Left renal pelvis (tissue), 4 donors: ENCODE measurements at regions not wholly inside any gene's neighbourhood (a gene's known extent, or its start where the extent isn't known, plus 50 kb on each side); places are given as distances from the start of the nearest gene placed in this dataset.
"Not testable (repeated sequence)": the region's sequence is repeated elsewhere in the genome, so short reads cannot be mapped to it uniquely, and the experiment has no call there.

Experiments used
- DNase-seq, 4 donors: peaks; one replicate each; pipeline ENCODE4 v3.0.0-alpha.2; 2013; ENCODE audit warnings: low read depth in 4 of 4, low spot score in 3 of 4

DNA sequence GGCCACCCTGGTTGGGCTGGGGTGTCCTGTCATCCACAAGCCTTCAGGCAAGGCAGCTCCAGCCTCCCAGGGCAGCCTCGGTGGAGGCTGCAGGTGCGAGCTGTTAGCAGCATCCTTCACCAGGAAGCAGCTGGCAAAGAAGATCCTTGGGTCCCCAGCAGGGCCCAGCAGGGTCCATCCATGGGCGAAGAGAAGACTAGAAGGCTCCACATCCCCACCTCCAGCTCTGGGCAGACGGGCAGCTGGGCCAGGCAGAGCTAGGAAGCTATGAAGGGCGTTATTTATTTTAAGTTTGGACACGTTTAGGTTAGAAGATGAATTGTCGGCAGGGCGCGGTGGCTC, 348.5 kb downstream of the TCERG1L start:
- no peak for DNase-seq

DNA sequence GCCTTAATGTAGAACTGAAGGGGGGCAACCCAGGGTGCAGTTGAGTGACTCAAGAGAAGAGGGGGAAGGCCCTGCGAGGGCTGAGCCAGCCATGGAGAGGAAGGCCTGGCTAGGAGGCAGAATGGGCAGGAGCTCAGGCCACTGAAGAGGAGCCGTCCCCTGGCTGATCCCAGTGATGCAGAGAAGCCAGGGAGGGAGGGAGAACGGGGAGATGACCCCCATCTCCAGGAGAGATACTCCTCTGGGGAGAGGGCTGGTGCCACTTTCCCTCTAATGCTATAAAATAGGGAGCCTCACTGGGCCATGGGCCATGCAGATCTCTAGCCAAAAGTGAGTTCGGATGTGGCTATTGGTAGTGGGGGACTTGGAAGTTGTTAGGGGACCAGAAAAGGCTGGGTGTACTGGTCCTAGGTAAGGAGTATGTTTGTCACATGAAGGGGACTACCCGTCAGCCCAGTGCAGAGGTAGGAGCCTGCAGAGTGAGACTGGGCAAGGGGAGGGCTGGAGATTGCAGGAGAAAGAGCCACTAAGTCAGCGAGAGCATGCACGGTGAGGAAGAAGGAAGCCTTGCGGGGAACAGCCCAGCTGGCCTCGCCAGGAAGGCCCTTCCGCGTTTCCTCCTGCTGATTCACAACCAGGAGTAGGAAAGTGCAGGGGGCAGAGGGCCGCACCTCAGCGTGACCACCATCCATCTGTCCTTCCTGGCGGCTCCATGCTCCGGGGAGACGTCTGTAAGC, 347.6 kb downstream of the TCERG1L start:
- DNase-seq: no peak

DNA sequence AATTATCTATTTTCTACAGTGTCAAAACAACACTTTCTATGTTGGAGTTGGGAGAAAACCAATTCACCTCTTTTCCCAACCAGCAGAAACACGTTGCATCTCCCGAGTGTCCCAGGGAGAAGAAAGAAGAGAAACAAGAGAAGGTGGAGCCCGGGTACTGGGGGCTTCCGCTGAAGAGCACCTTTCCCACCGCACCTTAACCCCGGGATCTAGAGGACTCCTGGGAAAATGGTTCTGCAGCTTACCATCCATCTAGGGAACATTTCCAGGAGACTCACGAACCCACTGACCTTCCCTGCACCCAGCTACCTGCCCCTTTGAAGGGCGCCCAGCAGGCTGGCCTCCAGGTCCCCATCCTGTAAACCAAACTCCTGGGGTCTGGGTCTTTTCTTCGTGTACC, 346.8 kb downstream of the TCERG1L start:
- DNase-seq: no peak

DNA sequence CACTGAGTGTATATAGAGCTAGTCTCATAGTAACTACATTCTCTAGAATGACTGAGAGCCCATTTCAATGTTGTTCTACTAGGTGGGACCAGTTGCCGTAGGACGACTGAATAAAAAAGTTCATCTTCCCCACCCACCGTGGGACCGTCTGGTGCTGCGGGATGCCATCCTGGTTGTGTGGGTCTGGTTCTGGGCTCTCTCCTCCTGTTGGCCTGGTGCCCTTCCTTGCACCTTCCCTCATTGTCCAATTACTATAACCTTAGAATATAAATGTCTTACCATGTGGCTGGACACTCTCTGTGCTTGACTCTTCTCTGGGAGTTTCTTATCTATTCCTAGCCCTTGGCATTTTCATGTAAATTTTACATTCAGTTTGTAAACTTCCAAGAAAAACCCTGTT, 344.4 kb downstream of the TCERG1L start:
- DNase-seq: no peak

DNA sequence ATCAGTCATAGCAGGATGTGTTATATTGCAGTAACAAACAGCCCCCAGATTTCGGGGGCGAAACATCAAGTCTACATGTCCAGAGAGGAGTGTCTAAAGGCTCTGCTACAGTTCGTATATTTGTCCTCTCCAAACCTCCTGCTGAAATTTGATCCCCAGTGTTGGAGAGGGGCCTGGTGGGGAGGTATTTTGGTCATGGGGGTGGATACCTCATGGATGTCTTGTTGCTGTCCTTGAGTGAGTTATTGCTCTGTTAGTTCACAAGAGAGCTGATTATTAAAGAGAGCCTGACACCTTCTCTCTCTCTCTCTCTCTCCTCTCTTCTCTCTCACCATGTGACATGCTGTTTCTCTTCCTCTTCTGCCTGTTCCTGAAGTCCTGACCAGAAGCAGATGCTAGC, 343.7 kb downstream of the TCERG1L start:
- DNase-seq: no peak

DNA sequence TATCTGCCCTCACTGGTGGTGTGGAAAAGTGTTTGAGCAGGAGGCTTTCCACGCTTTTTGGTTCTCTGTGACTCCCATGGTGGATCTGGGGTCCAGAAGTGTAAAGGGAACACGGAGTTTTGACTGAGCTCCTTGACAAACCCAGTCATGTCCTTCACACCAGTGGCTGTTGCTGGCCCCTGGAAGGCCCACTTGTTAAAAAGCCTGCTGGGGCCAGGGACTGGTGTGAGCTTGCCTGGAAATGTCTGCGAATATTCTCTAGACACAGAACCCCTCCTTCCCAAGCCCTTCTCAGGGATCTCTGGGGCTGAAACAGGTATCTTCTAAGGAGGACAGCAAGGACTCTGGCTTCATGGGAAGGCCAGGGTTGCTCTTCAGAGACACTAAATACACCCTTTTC, 343.0 kb downstream of the TCERG1L start:
- DNase-seq: no peak

DNA sequence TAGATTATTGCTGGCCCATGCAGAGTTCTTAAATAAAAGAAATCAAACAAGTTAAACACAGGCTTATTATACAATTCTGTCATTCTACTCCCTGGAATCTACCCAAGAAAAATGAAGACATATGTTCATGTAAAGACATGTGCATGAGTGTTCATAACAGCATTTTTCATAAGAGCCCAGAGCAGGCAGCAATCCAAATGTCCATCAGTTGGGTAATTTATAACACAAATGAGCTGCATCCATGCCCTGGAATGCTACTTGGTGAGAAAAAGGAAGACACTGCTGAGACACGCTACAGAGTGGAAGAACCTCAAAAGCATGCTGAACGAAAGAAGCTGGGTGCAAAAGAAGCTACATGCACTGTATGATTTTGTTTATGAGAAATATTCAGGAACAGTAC, 342.6 kb downstream of the TCERG1L start:
- DNase-seq: no peak

DNA sequence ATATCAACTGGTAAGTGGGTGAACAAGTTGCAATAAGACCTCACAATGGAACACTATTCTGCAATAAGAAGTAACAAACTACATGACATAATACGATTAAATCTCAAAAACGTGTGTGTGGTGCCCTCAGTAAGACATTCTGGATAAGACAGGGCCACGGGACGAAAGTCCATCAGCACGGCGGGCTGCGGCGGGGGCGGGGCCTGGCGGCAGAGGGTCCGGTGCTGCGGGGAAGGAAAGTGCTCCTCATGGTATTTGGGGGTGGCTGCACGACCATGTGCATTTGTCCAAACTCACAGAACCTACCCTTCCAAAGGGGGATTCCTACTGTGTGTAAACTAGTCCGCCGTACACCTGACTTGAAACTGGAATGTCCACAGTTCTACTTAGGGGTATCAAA, 341.8 kb downstream of the TCERG1L start:
- no peak for DNase-seq

DNA sequence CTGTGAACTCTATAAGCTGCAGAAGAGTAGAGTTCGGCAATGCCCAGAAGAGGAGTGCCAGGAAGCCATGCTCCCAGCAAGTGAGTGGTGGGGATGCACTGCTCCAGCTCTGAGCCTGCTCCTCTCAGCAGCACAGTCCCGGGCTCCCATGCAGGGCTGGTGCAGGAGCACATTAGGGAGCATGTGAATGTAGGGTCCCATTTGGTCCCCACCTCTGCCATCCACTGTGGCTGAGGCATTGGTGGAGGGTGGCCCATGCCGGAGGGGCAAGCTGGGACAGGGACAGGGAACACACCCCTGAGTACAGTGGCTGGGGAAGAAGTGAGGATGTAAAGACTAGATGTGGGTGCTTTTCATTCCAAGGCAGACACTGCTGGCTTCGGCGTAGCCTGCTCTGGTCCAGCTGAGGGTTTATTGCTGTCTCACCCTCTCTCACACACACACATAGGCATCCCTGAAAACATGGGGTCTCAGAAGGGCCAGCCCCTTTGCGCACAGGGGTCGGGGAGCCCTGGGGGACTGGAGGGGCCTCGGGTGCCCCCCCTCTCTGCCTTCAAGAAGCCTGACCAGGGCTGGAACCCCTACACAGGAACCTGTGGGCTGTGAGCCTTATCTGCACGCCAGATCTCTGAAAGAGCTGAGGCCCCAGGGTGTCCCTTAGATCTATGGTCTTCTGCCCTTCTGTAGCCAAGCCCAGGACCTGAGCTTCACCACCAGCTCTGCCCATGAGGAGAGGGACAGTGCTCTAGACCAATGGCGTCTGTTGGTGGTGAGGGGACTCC, 341.0 kb downstream of the TCERG1L start:
- no peak for DNase-seq

DNA sequence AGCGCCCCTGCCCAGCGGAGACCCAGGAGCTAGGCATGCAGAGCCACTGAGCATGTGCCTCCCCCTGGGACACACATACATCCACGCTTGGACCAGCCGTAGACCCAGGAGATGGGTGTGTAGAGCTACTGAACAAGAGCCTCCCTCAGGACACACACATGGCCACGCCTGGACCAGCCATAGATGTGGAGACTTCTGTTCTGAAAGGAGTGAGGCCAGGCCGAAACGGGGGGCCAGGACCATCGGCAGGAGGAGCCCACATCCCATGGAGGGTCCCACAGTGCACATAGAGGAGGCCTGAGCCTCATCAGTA, 340.4 kb downstream of the TCERG1L start:
- DNase-seq: no peak

DNA sequence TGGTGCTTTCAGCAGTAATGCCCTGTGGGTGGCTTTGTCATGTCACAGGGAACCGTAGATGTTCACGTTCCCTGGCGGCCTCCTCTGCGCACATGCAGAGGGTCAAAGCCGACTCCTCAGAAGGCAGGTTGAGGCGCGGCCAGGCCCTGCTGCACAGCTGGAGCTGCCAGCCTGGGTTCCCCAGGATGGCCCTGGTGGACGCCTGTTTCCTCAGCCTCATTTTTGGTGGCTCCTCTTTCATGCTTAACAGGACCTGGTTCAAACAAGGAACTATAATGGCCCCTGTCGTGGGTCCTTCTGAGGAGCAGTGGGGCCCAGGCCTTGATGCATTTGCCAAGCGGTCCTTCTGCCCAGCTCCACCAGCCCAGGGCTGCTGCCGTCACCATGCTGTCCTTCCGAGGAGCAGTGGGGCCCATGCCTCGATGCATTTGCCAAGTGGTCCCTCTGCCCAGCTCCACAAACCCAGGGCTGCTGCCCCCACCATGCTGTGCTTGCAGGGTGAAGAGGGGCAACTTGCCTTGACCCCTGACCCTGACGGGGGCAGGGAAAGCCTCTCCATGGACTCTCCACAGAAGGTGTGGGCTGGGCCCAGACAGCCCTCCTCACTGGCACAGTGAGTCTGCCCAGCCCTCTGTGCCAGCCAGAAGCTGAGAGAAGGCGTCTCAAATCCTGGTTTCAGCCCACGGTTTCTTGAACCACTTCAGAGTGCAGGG, 338.2 kb downstream of the TCERG1L start:
- DNase-seq: no peak

DNA sequence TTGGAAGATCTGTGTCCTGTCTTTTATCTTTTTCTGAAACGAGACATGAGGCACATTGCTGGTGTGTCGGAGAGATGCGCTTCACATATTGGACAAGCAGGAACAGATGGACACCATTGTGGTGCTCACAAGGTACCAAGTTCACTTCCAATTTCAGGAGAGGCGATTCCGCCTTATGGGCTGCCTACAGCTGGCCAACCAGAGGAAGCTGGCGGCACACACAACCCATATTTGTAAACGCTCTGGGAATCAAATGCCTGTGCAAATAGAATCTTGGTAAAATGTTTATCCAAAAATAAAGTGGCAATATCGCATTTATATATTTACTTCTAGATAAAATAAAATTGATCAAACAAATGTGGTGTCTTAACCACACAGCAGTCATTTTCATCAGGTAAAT, 337.4 kb downstream of the TCERG1L start:
- DNase-seq: no peak

DNA sequence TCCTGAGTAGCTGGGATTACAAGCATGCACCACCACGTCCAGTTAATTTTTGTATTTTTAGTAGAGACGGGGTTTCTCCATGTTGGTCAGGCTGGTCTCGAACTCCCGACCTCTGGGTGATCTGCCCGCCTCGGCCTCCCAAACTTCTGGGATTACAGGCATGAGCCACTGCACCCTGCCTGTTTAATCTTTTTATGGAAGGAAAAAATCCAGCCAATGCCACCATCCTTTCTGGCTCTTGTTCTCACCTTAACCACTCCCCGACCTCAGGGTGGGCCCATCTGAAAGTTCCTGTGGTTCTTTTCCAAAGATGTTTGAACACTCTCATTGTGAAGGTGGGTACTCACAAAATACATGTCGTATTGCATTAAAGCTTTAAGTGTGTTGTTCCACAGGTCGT, 336.2 kb downstream of the TCERG1L start:
- DNase-seq: not testable (repeated sequence)

DNA sequence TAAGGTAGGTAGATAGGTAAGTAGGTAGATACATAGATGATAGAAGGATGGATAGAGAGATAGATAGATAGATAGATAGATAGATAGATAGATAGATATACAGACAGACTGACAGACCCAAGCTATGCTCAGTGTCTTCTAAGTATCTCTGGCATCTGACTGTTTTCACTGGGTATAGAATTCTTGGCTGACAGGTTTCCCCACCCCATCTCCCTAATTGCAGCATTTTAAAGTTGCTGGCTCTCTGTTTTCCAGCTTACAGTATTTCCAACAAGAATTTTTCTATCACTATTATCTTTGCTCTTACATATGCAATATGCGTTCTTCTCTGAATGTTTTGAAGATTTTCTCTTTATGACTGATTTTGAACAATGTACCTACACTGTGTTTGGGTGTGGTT, 328.7 kb downstream of the TCERG1L start:
- DNase-seq: no peak

DNA sequence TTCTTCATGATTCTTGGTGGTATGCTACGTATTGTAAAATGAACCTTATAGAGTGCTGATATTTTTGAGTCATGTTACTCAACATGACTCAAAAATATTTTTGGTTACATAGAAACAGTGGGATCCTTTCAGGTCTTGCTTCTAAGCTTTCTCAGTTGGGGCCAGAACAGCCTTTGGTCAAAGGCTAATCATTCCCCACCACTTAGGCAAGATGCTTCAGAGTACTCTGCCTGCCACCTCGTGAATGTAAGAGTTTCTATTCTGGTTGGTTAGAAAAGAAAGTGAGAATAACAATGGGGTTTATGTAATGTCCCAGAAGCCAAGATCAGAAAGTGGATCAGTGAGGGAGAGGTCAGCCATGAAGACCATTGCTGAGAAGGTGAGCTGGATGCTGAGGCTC, 327.8 kb downstream of the TCERG1L start:
- no peak for DNase-seq

DNA sequence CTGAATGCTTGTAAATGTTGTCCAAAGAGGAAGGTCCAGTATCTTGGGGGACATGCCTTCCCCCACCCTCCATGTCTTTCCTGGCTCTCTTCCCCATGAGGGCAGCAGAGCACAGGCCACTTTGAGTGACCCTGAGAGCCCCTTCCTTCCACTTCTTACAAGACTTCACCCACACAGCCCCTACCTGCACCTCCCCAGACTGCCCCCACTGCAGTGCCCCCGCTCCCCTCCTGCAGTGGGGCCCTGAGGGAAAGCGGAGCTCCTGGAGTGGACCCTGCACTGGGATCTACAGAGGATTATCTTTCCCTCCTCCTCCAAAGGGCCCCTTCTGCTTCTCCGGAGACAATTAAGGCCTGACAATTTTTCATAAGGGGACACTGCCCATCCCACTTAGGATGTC, 326.8 kb downstream of the TCERG1L start:
- DNase-seq: no peak

DNA sequence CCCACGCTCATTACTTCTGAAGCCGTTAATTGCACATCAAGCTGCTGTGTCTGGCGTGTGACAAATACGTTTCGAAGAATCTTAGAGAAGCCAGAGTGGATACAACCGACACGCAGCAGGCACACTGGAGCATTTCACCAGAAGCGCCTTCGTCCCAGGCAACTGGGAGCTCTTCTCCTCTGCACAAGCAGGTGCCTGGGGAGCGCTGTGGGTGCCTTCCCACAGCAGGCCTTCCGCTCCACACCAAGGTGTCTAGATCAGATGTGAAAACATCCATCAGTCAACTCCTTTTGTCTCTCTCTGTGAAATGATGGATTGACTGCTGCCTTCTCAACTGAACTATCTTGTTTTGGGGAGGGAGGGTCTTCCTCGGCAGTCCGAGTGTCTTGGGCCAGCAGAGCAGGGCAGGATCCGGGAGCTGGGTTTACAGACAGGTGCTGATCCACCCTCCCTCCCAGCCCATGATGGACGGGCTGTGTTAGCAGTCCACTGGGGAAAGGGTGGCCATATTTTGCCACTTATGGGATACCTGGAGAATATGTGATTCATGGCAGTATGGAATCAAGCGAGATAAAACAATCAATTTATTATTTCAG, 326.3 kb downstream of the TCERG1L start:
- no peak for DNase-seq

DNA sequence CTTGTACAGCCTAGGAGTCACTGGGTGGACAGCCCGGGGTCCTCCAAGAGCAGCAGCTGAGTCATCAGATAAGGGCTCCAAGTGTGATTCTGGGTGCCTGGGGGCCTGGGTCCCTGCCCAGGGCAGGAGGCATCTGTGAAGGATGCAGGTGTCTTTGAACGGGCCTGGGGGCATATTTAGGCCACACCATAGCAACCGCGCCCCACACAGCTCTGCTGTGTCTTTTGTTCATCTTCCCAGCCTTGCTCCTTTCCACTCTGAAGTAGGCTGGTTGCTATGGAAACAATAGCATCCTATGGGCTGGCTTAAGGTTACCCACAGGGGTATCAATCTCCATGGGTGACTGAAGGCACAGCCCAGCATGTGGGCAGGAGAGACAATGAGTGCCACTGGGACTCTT, 324.7 kb downstream of the TCERG1L start:
- DNase-seq: no peak

DNA sequence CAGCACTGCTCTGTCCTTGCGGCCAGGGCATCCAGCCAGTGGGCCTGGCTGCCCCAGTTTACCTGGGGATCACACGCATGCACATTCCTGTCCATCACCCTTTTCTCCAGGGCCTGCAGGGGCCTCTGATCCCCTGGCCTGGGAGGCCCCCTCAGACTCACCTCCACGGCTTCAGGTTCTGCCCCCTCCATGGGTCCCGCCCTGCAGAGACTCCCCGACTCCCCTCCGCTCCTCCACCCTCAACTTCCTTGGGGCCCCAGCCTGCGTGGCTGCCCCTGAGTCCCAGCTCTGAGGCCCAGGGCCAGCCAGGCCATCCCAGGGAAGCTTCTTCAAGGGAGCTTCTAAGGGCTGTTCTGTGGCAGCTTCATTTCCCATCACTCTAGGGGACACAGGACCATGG, 324.1 kb downstream of the TCERG1L start:
- no peak for DNase-seq

DNA sequence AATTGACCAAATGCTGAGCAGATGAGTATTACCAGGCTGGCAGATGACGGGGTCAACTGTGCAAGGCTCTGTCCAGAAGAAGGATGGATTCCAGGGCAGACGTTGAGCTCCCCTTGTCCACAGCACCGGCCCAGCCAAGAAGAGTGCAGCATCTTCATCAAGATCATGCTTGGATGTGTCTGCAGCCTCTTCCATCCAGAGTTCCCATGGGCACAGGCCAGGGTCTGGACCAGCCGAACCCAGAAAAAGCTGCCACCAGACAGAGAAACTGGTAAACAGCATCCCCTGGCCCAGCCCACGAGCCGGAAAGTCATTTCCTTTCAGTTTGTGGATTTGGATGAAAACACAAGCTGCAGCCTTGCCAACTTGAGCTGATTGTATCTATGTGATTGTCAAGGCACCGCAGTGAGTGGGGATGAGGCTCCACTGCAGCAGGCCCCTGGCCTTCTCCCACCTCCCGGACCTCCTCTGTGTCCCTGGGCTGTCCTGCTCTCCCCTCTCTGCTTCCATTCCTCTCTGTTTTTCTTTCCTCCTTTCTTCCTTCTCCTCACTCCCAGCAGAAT, 321.8 kb downstream of the TCERG1L start:
- no peak for DNase-seq

DNA sequence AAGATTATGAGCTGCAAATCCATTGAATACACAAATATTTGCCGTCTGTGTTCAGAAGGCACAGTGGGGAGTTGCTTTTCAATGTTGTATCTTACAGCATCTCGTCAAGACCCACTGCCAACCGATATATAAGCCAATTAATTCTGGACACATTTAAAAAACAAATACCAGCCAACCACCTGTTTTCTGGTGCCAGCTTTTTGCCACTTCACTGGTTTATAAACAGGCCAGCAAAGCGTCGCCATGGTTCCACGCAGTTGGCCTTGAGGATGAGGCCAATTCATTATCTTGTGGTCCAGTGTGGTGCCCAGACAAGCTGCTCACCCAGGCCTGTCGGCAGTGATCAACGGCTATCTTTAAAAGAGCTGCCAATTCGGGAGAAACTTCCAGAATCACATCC, 321.0 kb downstream of the TCERG1L start:
- DNase-seq: no peak
